Neural cell (in vitro differentiated cells): ENCODE measurements at regions not wholly inside any gene's neighbourhood (a gene's known extent, or its start where the extent isn't known, plus 50 kb on each side); places are given as distances from the start of the nearest gene placed in this dataset.

Experiments
- CTCF ChIP-seq: fragments of 450-650 bp; IDR thresholded peaks from 2 replicates; pipeline ENCODE4 v1.5.1; 2014; ENCODE audit warnings: antibody characterized with exemption, mild to moderate bottlenecking, moderate library complexity; ENCODE audit not compliant: poor library complexity, severe bottlenecking
- EP300 ChIP-seq: fragments of 450-650 bp; conservative IDR thresholded peaks from 2 replicates; pipeline ENCODE4 v1.6.1; 2014; ENCODE audit warnings: antibody characterized with exemption, mild to moderate bottlenecking, moderate library complexity; ENCODE audit not compliant: poor library complexity, severe bottlenecking
- POLR2AphosphoS5 ChIP-seq: IDR thresholded peaks from 2 replicates; pipeline ENCODE4 v1.6.1; 2012
- RAD21 ChIP-seq: fragments of 450-650 bp; conservative IDR thresholded peaks from 2 replicates; pipeline ENCODE4 v1.6.1; 2014; ENCODE audit warnings: antibody characterized with exemption, mild to moderate bottlenecking, moderate library complexity
- SMC3 ChIP-seq: fragments of 450-650 bp; conservative IDR thresholded peaks from 2 replicates; pipeline ENCODE4 v1.6.1; 2014; ENCODE audit warnings: antibody characterized with exemption, mild to moderate bottlenecking, moderate library complexity; ENCODE audit not compliant: poor library complexity

- TF ChIP-seq CTCF (no peak), POLR2AphosphoS5 (no peak), SMC3 (no peak), EP300 (no peak), RAD21 (no peak)
These were observed 343.5 kb downstream of the MTX2 start for GRCh38 chr2:176612736-176613135.
